Esophagus muscularis mucosa (tissue), 4 donors: ENCODE measurements at regions not wholly inside any gene's neighbourhood (a gene's known extent, or its start where the extent isn't known, plus 50 kb on each side); places are given as distances from the start of the nearest gene placed in this dataset.

Experiments
- DNase-seq: peaks from one replicate; pipeline ENCODE4 v3.0.0-alpha.2; 2017; ENCODE audit errors: extremely low spot score
- H3K27ac ChIP-seq, 4 donors: fragments of 200-600 bp; sonication (generic); replicated peaks in 1 of 4; 1 replicate in 3 of 4; 2 replicates in 1 of 4; pipeline ENCODE4 v1.5.1; 2016 to 2019; ENCODE audit warnings: mild to moderate bottlenecking in 1 of 4
- H3K27me3 ChIP-seq, 4 donors: fragments of 200-600 bp; sonication (generic); one replicate each; pipeline versions ENCODE4 v1.5.1 to v1.6.0; 2016 to 2019
- H3K36me3 ChIP-seq, 4 donors: fragments of 200-600 bp; sonication (generic); one replicate each; pipeline ENCODE4 v1.5.1; 2016 to 2019
- H3K4me1 ChIP-seq, 4 donors: fragments of 200-600 bp; sonication (generic); one replicate each; pipeline ENCODE4 v1.5.1; 2016 to 2019
- H3K4me3 ChIP-seq, 4 donors: fragments of 200-600 bp; sonication (generic); 1 replicate in 2 of 4; 2 replicates in 2 of 4; pipeline ENCODE4 v1.5.1; 2016 to 2019; ENCODE audit warnings: mild to moderate bottlenecking in 4 of 4, moderate library complexity in 1 of 4
- H3K9me3 ChIP-seq, 4 donors: fragments of 200-600 bp; sonication (generic); 1 replicate in 3 of 4; 2 replicates in 1 of 4; pipeline ENCODE4 v1.5.1; 2016 to 2019
- EP300 ChIP-seq: sonication (generic); formaldehyde crosslinking; IDR thresholded peaks from one replicate; pipeline ENCODE4 v1.6.1; 2017; ENCODE audit warnings: antibody characterized with exemption
- POLR2A ChIP-seq: fragments of 450-650 bp; IDR thresholded peaks from one replicate; pipeline ENCODE4 v1.6.1; 2017; ENCODE audit warnings: antibody characterized with exemption, moderate library complexity, mild to moderate bottlenecking, low read depth
- POLR2AphosphoS5 ChIP-seq, 2 donors: sonication (generic); formaldehyde crosslinking; IDR thresholded peaks; one replicate each; pipeline ENCODE4 v1.6.1; 2017; ENCODE audit warnings: antibody characterized with exemption in 2 of 2
- WGBS: methylation state at CpG from one replicate; pipeline ENCODE4 v1.1.5; 2018; 5-methylcytosine and 5-hydroxymethylcytosine counted together
- intact Hi-C: fragments of 100-400 bp; cut with DNase I; formaldehyde crosslinking; loops from one replicate; pipeline ENCODE4 v1.15.1; 2023
- TF ChIP-seq, protein P1 (sequence below), 3 experiments: fragments of 200-600 bp in 2 of 3; fragments of 450-650 bp in 1 of 3; sonication (generic) in 2 of 3; IDR thresholded peaks; one replicate each; pipeline ENCODE4 v1.5.1; 2017 to 2019; ENCODE audit warnings: antibody characterized with exemption in 3 of 3, mild to moderate bottlenecking in 2 of 3, moderate library complexity in 1 of 3

GRCh38 chr13:23505007-23505406 lies 65.2 kb upstream of the TNFRSF19 start:
- H3K4me1 ChIP-seq, result peaks cover 10 to 40% (median 38%) of the 10 kb centered on the region in 4 donors
- H3K4me3 ChIP-seq, result peak overlapping the region in 1 of 4 donors; percentile 14
- peak overlapping the region; percentile 47 to 67 (median 58) for H3K27ac ChIP-seq
- 37% methylated on average over 8 of the region's 8 CpGs for WGBS
- intact Hi-C loops, result no loop called here
- no peak for DNase-seq
- TF ChIP-seq EP300, result no peak
- TF ChIP-seq, protein P1, sequence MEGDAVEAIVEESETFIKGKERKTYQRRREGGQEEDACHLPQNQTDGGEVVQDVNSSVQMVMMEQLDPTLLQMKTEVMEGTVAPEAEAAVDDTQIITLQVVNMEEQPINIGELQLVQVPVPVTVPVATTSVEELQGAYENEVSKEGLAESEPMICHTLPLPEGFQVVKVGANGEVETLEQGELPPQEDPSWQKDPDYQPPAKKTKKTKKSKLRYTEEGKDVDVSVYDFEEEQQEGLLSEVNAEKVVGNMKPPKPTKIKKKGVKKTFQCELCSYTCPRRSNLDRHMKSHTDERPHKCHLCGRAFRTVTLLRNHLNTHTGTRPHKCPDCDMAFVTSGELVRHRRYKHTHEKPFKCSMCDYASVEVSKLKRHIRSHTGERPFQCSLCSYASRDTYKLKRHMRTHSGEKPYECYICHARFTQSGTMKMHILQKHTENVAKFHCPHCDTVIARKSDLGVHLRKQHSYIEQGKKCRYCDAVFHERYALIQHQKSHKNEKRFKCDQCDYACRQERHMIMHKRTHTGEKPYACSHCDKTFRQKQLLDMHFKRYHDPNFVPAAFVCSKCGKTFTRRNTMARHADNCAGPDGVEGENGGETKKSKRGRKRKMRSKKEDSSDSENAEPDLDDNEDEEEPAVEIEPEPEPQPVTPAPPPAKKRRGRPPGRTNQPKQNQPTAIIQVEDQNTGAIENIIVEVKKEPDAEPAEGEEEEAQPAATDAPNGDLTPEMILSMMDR (IDR thresholded peaks at IDR 0.05), result no peak
- TF ChIP-seq POLR2A, result no peak
- TF ChIP-seq POLR2AphosphoS5 (IDR thresholded peaks at IDR 0.05), result no peak
- no peaks in the 10 kb centered on the region for H3K36me3 ChIP-seq
- no peaks in the 10 kb centered on the region for H3K27me3 ChIP-seq
- H3K9me3 ChIP-seq, result no peaks in the 10 kb centered on the region

DNA sequence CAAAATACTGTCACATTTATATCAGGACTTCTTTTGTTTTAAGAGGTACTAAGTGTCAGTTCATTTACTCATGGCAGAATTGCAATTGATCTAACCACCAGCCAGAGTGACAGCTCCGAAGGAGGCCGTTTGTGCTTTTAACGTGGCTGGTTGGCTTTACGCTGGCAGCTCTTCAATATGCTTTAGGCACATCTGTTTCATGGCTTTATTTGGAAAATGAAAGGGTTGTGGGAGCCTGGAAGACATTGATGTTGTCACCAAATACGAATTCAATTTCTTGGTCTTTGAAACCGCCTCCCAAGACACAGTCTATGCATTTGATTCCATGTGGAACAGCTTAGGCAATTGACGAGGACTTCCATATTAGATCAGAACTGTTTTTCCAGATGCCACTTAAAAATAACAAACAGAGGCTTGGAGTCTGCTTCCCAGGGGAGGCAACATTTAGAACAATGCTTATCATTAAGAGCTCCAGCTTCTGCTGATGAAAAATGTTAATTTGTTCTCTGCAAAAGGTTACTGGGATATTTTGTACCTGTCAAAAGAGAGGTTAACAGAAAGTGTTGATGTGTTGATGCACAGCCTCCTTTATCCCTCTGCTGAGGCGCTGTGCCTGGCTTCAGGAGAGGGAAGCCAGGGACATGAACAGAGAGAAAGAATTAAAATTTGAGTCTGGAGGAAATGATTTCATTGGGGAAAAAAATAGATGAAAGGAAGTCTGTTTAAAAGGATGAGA lies 64.0 kb upstream of the TNFRSF19 start:
- H3K9me3 ChIP-seq, result no peaks in the 10 kb centered on the region
- intact Hi-C loops, result no loop called here
- H3K4me1 ChIP-seq, result peaks cover 16 to 28% (median 28%) of the 10 kb centered on the region in 4 donors
- H3K4me3 ChIP-seq, result no peak overlapping the region
- no peaks in the 10 kb centered on the region for H3K36me3 ChIP-seq
- no peaks in the 10 kb centered on the region for H3K27me3 ChIP-seq
- no peak for DNase-seq
- TF ChIP-seq POLR2A (no peak), POLR2AphosphoS5 (IDR thresholded peaks at IDR 0.05) (no peak), EP300 (no peak)
- TF ChIP-seq, protein P1 (IDR thresholded peaks at IDR 0.05), result no peak
- peak overlapping the region; percentile 56 to 64 (median 60) for H3K27ac ChIP-seq
- WGBS, result 47% methylated on average over 8 of the region's 8 CpGs

GRCh38 chr13:23506807-23507291 lies 63.4 kb upstream of the TNFRSF19 start:
- Histone ChIP-seq H3K4me1 (peaks cover 17 to 28% (median 26%) of the 10 kb centered on the region in 4 donors), H3K36me3 (no peaks in the 10 kb centered on the region), H3K27ac (peak overlapping the region; percentile 56 to 64 (median 60)), H3K27me3 (no peaks in the 10 kb centered on the region), H3K4me3 (no peak overlapping the region), H3K9me3 (no peaks in the 10 kb centered on the region)
- TF ChIP-seq, protein P1 (IDR thresholded peaks at IDR 0.05), result no peak
- TF ChIP-seq POLR2A, result no peak
- TF ChIP-seq EP300, result no peak
- no peak for TF ChIP-seq POLR2AphosphoS5 (IDR thresholded peaks at IDR 0.05)
- WGBS, result 62% methylated on average over 9 of the region's 11 CpGs
- no peak for DNase-seq
- intact Hi-C loops, result no loop called here

- H3K4me1 ChIP-seq, result peaks cover 17 to 28% (median 24%) of the 10 kb centered on the region in 4 donors
- no peak overlapping the region for H3K27ac ChIP-seq
- no peak overlapping the region for H3K4me3 ChIP-seq
- no peaks in the 10 kb centered on the region for H3K9me3 ChIP-seq
- 91% methylated on average over 7 of the region's 7 CpGs for WGBS
- TF ChIP-seq POLR2AphosphoS5 (IDR thresholded peaks at IDR 0.05), result no peak
- TF ChIP-seq EP300, result no peak
- TF ChIP-seq, protein P1 (IDR thresholded peaks at IDR 0.05), result no peak
- no peak for TF ChIP-seq POLR2A
- H3K36me3 ChIP-seq, result no peaks in the 10 kb centered on the region
- intact Hi-C loops, result no loop called here
- DNase-seq, result no peak
- no peaks in the 10 kb centered on the region for H3K27me3 ChIP-seq
Observed at GRCh38 chr13:23509781-23510543, 60.2 kb upstream of the TNFRSF19 start.
